ENCODE measurements at regions not wholly inside any gene's neighbourhood (a gene's known extent, or its start where the extent isn't known, plus 50 kb on each side); places are given as distances from the start of the nearest gene placed in this dataset.
"Not testable (repeated sequence)": the region's sequence is repeated elsewhere in the genome, so short reads cannot be mapped to it uniquely, and the experiment has no call there.

DNA sequence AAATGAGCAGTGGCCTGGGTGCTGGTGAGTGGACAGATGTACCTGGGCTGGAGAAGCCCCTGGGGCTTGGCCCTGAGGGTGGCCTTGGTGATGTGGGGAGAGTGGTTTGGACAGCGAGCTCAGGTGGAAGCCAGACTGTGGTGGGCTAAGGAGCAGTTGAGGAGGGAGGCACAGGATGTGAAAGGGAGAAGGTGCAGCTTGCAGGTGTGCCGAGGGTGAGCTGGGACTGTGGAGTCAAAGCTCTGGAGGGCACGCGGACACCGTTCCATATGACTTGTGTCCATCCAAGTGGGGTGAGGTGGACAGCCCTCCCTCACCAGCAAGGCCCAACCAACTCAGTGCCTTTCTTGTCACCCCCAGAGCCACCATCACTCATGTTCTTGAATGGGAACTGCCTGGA is 170.8 kb upstream of the ZNF267 start:
- ATAC-seq: no peak

DNA sequence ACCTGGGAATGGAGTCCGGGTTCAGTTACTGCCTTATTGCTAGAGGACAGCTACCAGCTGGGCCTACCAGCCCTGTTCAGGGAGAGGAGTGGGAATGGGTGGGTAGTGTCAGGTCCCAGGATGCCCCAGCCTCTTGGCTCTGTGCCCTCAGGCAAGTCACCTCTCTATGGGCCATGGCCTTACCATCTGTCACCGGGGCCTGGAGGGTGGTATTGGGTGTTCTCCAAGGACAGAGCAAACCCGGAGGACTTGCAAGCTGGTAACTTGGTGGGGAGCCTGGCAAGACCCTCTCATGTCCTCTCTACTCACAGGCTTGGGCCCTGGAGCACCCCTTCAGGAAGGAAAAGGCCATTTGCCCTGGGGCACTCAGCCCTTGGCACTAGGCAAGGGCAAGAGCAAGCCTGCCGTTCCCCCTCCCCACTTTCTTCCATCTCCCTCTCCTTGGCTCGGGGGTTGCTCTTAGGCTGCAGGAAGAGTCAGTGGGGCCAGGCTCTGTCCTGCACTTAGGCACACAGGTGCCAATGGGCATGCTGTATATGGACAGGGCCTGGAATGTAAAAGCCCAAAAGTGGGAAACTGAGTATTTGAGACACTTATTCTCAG is 170.0 kb upstream of the ZNF267 start:
- no peak for ATAC-seq

DNA sequence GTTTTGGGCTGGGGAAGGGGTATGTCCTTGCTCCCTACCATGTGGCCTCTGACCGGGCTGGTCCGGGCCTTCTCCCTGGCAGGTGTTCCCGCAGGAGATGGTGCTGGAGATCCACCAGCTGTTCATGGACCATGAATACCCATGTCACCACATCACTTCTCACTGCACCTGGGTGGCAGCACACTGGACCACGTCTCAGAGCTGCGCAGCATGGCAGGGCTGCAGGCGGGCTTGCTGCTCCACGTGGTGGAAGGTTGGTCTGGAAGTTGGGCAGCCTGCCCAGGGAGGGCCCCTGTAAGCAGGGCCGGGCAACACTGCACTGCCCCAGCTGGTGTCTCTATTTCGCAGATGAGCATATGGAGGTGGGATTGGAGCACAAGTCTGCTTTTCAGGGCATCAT is 169.5 kb upstream of the ZNF267 start:
- no peak for ATAC-seq

DNA sequence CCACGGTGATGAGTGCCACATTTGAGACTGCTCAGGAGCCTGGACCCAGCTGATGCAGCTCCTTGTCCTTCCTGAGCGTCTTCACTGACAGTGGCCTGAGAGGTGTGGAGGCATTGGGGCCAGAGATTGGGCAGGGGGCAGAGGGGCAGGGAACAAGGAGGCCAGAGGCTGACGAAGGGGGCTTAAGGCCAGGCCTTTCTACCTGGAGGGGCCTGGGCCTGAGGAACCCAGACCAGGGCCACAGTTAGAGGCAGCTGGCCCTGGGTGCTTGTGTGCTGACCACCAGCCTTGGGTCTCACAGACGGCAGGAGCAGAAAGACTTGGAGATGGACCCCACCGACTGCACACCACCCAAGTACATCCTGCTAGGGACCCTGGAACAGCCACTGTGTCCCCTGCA is 168.2 kb upstream of the ZNF267 start:
- no peak for ATAC-seq

DNA sequence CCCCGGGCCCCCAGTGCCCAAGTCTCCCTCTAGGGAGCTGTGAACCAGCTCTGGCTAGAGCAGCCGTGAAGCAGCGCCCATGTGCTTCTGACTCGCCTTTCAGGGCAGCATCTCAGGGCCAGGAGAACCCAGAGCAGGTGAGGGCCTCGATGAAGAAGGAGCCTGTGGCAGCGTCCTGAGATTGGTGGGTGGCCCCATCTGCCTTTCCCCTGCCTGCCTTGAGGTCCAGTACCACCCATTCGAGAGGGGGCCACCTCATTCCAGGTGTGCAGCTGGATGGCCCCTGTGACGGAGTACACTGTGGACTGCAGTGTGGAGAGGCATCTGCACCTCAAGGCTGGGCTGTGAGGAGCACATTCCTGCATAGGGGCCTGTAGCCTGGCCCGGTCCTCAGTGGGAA is 167.3 kb upstream of the ZNF267 start:
- no peak for ATAC-seq

DNA sequence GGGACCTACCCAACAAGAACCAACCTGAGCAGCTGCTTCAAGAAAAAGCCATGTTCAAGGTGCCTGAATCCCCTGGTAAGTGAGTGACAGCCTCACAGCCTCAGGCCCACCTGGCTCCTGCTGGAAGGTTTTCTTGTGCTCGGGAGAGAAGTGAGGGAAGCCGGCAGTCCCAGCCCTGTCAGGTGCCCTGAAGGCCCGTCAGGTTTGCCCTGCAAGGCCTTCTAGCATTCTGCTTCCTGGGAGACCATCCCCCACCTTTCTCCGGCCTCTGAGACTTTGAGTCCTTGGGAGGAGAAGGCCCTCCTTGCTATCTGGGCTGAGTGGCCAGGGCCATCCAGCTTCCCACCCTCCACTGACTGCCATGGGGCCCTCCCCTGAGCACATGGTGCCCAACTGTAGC is 166.7 kb upstream of the ZNF267 start:
- ATAC-seq: no peak

DNA sequence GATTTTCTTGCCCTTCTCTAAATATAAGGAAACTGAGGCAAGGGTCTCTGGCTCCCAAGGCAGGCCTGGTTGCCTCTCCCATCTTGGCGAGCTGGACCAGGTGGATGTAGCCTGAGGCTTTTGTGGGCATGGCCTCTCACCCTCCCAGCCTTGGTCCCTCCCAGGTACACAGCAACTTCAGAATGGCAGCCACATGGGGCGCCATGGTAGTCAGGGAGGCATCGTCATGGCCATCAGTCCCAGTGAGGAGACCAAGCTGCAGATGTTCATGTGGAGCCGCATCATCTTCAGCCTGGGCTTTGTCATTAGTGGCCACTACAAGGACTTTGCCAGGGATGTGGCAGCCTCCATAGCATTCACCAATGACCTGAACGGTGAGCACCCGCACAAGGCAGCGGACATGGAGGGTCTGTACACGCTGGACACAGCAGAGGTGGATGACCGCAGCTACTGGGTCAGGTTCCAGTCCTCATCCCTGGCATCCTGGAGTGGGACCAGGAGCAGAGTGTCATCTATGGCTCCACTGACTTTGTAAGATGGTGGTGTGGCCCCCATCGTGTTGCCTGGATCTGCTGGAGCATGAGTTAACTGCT is 165.8 kb upstream of the ZNF267 start:
- ATAC-seq: no peak

DNA sequence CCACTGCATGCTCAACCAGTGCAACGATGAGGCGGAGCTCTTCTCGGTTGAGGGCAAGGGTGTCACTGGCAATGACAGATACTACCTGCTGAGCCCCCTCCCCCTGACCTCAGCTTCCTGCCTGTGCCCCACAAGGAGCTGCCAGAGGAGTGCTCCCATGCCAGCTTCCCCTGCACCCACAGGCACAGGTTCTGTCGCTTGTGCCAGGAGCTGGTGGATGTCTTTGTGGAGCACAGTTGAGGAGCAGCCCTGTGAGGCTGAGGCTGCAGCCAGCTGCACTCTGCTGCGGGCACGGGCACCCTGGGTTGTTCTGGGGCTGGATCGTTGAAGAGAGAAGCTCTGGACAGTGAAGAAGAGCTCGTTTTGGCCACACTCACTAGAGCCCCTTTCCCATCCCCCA is 165.3 kb upstream of the ZNF267 start:
- no peak for ATAC-seq

DNA sequence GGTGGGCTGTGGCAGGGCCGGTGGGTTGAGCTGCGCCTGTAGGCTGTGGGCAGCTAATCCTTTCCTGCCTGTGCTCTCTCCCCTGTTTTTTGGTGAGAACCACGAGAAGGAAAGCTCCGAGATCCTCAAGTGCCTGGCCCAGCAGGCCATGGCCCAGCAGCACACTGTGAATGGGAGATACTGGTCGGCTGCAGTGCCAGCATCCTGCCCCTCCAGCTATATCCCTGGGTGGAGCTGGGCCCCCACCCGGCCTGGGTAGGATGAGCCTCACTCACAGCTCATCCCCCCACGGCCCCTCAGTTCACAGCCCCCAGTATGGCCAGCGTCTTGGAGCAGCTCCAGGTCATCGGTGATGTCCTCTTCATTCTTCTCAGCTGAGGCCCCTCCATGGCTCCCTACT is 164.4 kb upstream of the ZNF267 start:
- no peak for ATAC-seq

DNA sequence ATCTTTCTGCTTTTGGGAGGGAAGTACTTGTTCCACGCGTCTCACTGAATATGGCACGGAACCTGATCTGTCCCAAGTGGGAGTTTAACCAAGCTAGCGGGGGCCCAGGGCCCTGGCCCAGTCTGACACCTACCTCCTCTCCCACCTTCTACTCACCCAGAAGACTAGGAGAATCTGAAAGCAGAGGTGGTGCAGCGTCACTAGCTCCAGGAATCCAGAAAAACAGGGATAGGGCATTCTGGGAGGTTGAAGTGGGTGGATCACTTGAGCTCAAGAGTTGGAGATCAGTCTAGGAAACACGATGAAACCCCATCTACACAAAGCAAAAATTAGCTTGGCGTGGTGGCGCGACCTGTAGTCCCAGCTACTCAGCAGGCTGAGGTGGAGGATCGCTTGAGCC is 163.5 kb upstream of the ZNF267 start:
- no peak for ATAC-seq

DNA sequence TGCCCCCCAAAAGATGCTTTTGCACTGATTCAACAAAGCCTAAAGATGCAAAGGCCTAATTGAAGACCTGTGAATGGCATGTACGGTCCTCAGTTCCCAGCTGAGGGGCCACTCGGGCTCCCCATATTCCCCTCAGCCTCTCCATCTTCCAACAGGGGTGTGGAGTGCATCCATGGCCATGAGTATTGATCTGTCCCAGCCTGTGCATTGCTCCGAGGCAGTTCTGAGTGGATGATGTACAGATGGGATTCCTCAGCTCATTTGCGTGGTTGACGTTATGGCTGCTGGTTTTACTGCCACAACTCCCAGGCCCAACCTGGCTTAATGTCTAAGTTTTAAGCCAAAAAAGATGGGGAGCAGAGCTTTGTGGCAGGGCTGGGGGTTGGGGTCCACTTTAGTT is 162.7 kb upstream of the ZNF267 start:
- no peak for ATAC-seq

DNA sequence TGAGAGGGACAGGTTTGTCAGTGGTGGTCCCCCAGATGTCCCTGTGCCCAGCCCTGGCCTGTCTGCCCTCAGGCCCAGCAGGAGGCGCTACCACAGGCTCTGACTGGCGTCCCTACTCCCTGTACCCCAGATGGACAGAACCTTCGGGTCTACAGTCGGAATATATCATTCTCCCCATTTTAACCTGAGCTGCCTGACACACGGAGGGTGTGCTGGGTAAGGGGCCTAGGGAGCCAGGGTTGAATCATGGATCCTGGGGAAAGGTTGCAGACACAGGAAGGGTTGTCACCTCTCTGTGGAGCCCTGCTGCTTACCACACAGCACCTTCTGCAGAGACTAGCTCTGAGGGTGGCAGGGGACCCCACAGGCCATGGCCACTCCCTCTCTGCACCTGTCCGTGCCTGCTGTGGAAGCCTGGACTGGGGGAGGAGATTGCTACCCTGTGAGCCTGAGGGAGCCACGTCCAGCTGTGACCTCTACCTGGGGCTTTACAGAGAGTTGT is 162.2 kb upstream of the ZNF267 start:
- ATAC-seq: no peak

DNA sequence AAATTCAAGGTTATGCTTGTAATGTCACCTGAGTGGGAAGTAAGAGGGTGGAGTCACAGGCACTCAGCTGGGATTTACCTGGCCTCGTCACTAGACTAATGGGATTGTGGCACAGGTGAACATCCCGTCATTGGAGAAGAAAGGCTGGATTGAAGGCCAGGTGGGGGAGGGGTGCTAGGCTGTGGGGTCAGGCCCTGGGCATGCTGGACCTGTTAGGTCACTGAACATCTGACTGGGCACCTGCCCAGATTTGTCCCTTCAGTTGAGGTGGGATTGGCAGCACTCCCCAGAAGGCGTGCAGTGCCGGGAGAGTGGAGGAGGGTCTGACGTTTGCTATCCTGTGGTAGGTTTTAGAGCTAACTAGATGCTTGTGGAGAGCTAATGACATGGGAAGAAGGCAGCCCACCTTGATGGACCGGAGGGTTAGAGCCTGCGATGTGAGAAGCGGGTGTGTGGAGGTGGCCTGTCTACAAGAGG is 161.5 kb upstream of the ZNF267 start:
- ATAC-seq: no peak

DNA sequence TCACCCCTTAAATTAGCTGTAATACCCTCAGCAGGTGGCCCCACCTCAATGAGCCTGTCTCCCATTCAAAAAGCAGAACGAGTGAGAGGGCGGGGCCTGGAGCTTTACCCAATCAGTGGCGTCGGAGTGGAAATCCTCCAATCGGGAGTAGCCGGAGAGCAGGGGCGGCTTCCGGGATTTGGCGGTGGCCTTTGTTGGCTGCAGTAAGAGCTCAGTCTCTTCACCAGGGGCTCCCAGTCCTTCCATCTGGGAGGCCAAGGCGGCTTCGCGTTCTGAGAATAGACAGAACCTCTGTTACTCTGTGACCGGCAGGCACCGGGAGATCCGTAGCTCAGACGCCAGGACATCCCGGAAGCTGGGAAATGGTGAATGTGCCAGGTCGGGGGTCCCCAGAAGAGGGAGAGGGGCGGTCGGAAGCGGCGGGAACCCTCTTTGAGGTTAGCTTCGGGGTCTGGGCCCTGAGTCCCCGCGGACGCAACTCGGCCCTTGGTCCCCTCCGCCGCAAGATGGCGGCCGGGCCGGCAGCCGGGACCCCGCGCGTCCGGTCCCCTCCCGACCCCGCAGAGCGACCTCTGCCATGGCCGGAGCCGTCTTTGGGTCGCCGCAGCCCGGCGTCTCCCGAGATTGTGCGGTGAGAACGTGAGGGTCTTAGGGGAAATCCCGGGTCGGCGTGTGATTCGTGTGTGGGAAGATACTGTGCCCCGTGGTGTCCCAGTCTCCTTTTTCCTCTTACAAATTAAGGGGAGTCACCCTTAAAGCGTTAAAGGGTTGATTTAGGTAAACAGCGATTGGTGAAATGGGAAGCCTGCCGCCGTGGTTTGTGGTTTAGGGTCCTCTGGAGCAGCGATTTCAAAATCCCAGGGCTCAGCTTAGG is 160.3 kb upstream of the ZNF267 start:
- peak; percentile 94 to 95 for ATAC-seq

DNA sequence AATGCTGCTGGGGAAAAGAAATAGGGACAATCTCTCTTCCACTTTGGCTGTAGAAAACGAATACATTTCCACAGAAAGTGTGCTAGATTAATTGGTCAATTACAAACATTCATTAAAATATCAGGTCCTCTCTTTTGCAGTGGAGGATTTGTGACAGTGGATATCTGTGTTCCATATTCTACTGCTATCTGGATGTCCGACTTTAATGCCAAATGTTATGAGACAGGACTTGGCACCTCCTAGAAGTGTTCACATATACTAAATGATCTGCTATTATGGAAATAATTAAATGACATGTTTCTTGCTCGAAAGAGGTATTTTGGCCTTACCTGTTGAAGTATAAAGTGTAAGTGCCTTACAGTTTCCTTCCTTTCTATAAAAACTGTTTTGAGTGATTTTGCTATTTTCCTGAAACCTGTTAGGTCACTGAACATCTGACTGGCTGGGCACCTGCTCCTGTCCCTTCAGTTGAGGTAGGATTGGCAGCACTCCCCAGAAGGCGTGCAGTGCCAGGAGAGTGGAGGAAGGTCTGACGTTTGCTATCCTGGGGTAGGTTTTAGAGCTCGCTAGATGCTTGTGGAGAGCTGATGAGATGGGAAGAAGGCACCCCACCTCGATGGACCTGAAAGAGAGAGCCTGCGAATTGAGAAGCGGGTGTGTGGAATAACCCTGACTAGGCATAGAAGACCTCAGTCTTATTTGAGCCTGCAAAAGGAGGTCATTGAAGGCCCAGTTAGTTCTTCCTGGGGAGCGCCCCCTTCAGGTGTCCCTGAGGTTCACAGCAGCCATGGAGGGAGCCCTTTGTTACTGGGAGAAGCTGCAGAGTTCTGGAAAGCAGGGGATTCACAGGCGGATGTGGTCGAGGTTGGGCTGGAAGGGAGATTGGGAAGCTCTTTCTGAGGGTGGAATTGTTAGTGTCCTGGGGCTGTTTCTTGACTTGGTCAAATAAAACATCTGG is 159.4 kb upstream of the ZNF267 start:
- no peak for ATAC-seq

DNA sequence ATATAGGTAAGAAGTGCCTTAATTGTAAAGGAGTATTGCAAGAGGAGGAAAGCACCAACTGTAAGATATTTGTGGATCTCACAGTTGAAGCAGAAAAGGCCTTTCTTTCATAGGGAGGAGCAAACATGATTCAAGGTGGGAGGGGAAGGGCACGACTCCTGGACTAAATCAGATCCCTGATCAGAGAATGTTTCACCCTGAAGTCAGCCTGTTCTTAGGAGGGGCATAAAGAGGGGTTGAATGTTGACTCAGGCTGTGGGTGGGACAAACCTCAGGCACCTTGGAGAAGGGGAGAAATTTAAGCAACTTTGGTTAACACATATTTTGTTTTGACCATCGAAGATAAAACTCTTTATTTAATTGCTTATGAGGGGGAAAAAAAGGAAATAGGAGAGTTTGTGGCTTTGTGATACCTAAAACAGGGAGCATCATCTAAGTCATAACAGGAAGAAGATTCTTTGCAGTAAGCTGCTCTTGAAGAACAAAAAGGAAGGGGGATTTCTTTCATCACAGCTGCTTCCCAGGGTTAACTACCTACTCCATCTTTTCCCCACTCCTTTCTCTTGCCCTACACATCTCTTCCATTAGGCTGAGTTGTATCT is 158.6 kb upstream of the ZNF267 start:
- no peak for ATAC-seq

DNA sequence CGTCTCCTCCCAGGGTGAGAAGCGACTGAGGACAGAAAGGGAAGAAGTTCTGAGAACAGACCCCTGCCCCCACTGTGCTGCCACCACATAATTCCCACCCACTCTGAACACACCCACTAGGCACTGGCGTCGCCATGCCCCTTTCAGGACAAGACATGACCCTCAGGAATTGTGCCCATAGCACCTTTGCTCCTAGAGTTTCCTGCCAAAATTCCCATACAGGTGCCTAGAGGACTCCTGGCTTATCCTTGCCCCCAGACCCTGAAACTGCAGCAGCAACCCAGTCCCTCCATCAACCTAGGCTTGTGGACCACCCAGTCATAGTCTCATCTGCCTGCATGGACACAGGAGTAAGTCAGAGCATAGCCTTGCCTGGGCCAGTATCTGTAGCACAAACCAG is 157.7 kb upstream of the ZNF267 start:
- no peak for ATAC-seq

DNA sequence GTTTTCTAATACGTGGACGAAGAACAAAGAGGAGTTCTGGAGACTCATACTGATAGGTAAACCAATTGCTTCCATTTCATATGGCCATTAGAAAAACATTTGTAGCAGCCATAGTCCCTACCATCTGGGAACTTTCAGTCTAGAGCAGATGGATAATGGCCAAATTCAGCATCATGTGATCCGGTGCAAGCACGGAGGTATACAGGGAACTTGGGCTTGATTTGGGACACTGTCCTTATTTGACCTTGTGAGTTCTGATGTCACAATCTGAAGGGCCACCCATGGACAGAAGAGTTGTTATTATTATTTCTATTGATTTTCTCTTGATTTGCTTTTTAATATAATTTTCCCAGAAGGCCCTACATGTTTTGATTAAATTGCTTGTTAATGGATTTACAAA is 154.6 kb upstream of the ZNF267 start:
- no peak for ATAC-seq

DNA sequence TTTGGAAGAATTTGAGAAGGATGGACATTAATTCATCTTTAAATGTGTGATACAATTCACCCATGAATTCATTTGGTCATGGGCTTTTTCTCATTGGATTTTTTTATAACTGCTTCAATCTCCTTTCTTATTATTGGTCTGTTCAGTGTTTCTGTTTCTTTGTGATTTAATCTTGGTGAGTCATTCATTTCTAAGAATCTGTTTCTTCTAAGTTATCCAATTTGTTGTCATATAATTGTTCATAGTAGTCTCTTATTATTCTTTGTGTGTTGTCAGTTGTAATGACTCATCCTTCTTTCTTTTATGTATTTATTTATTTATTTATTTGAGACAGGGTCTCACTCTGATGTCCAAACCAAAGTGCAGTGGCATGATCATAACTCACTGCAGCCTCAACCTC is 146.1 kb upstream of the ZNF267 start:
- peak in 1 of 2 donors; percentile 56 for ATAC-seq

DNA sequence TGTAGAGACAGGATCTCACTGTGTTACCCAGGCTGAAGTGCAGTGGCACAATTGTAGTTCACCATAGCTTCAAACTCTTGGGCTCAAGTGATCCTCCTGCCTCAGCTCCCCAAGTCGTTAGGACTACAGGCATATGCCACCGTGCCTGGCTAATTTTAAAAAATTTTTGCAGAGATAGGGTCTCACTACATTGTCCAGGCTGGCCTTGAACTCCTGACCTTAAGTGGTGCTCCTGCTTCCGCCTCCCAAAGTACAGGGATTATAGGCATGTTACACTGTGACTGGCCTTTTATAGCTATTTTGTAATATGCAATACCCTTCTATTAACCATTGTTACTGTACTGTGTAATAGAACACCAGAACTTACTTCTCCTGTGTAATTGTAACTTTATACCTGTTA is 139.3 kb upstream of the ZNF267 start:
- no peak for ATAC-seq

DNA sequence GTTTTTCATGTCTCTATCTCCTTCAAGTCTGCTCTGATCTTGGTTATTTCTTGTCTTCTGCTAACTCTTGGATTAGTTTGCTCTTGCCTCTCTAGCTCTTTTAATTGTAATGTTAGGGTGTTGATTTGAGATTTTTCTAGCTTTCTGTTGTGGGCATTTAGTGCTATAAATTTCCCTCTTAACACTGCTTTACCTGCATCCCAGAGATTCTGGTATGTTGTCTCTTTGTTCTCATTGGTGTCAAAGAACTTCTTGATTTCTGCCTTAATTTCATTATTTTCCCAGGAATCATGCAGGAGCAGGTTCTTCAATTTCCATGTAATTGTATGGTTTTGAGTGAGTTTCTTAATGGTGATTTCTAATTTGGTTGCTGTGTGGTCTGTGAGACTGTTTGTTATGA is 128.5 kb upstream of the ZNF267 start:
- not testable (repeated sequence) for ATAC-seq

DNA sequence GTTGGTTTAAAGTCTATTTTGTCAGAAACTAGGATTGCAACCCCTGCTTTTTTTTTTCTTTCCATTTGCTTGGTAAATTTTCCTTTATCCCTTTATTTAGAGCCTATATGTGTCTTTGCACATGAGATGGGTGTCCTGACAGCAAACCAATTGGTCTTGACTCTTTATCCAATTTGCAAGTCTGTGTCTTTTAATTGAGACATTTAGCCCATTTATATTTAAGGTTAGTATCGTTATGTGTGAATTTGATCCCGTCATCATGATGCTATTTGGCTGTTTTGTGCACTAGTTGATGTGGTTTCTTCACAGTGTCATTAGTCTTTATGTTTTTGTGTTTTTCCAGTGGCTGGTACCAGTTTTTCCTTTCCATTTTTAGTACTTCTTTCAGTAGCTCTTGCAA is 127.7 kb upstream of the ZNF267 start:
- ATAC-seq: no peak
